NB4 (cell line): ENCODE measurements at regions not wholly inside any gene's neighbourhood (a gene's known extent, or its start where the extent isn't known, plus 50 kb on each side); places are given as distances from the start of the nearest gene placed in this dataset.
"Not testable (repeated sequence)": the region's sequence is repeated elsewhere in the genome, so short reads cannot be mapped to it uniquely, and the experiment has no call there.

Source experiments
- DNase-seq: peaks from one replicate; pipeline ENCODE4 v3.0.0; 2010; ENCODE audit warnings: low read depth
- H3K4me3 ChIP-seq: one replicate; pipeline ENCODE4 v1.5.1; 2011; ENCODE audit warnings: mild to moderate bottlenecking, low read depth, low read length, moderate library complexity
- MYC ChIP-seq: IDR thresholded peaks from 2 replicates; pipeline ENCODE4 v1.6.1; 2011; ENCODE audit warnings: low read depth, low read length
- POLR2A ChIP-seq: IDR thresholded peaks from 2 replicates; pipeline ENCODE4 v1.6.1; 2011; ENCODE audit warnings: mild to moderate bottlenecking; ENCODE audit not compliant: insufficient read length; ENCODE audit errors: extremely low read depth
- TF ChIP-seq, protein P1 (sequence below): IDR thresholded peaks from 2 replicates; pipeline ENCODE4 v1.6.1; 2011; ENCODE audit warnings: low read depth, low read length
- TF ChIP-seq, protein P2 (sequence below): IDR thresholded peaks from one replicate; pipeline ENCODE4 v1.5.1; 2012; ENCODE audit warnings: low read depth, low read length

DNA sequence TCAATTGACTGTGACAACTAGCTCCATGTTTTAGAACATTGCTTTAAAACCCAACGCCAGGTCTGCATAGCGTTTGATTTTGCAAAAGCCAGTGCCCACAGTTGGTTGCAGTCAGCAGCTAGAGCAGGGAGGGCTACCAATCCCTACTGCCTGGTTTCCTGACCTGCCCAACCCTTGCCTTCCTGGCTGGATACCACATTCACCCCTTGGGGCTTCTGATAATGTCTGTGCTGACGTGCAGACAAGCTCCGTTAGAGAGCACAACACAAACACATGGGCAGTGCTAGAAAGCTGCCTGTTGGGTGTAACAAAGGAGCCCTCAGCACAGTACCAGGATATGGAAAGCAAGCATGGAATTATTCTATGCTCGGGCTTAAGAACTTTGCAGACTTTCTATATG lies 71.4 kb upstream of the THSD7B start:
- H3K4me3 ChIP-seq: no peak overlapping the region
- no peak for DNase-seq
- TF ChIP-seq, protein P1, sequence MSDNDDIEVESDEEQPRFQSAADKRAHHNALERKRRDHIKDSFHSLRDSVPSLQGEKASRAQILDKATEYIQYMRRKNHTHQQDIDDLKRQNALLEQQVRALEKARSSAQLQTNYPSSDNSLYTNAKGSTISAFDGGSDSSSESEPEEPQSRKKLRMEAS: no peak
- TF ChIP-seq MYC (no peak), POLR2A (no peak)
- TF ChIP-seq, protein P2, sequence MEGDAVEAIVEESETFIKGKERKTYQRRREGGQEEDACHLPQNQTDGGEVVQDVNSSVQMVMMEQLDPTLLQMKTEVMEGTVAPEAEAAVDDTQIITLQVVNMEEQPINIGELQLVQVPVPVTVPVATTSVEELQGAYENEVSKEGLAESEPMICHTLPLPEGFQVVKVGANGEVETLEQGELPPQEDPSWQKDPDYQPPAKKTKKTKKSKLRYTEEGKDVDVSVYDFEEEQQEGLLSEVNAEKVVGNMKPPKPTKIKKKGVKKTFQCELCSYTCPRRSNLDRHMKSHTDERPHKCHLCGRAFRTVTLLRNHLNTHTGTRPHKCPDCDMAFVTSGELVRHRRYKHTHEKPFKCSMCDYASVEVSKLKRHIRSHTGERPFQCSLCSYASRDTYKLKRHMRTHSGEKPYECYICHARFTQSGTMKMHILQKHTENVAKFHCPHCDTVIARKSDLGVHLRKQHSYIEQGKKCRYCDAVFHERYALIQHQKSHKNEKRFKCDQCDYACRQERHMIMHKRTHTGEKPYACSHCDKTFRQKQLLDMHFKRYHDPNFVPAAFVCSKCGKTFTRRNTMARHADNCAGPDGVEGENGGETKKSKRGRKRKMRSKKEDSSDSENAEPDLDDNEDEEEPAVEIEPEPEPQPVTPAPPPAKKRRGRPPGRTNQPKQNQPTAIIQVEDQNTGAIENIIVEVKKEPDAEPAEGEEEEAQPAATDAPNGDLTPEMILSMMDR: no peak

DNA sequence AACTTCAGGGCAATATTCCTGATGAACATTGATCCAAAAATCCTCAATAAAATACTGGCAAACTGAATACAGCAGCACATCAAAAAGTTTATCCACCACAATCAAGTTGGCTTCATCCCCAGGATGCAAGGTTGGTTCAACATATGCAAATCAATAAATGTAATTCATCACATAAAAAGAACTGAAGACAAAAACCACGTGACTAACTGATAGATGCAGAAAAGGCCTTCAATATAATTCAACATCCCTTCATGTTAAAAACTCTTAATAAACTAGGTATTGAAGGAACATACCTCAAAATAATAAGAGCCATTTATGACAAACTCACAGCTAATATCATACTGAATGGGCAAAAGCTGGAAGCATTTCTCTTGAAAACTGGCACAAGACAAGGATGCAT lies 85.3 kb upstream of the THSD7B start:
- H3K4me3 ChIP-seq, DNase-seq: not testable (repeated sequence)

DNA sequence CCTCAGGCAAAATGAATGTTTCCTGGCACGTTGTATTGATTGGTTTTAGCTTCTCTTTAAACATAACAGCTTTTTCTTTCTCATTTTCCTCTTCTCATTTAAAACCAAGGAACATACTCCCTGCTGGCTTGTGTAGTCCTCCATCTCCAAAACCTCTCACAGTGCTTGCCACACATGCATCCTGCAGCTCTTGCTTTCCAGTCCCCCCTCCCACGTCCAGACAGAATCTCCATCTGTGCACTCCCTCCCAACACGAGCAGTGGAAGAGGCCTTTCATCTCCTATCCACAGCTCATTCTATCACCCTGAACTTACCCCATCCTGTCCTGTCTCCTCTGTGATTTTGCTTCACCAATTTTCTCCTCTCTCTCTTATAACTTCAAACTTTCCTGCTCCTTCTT lies 99.6 kb upstream of the THSD7B start:
- no peak for DNase-seq
- TF ChIP-seq POLR2A (no peak), MYC (no peak)
- TF ChIP-seq, protein P2: no peak
- TF ChIP-seq, protein P1: no peak
- no peak overlapping the region for H3K4me3 ChIP-seq

DNA sequence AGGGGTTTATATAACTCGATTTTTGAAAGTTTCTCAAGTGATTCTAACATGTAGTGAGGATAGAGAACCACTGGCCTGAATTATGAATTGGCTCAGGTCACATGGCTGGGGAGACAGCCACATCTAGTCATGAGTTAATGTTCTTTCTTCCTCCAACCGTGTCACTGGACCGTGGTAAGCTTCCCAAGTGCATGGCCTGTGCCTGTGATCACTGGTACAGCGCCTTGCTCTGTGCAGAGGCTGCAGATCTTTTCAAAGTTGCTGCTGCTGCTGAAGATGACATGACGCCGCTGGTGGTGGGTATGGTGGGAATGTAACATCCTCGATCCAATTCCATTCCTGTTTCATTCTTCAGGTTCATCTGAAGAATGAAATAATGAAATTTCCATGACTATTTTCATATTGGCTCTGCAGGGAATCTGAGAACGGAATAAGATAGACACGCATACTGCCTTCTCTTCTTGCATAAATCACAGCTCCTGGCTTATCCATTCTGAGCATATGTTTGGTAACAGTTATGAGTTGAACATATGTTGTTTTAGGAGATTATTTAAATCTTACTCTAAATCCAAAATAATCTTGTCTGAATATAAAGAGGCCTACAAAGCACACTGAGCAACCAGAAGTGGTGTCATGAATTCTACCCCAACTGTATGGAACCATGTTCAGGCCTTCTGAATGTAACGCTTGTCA lies 100.5 kb upstream of the THSD7B start:
- TF ChIP-seq MYC: no peak
- TF ChIP-seq, protein P1: no peak
- TF ChIP-seq, protein P2: no peak
- TF ChIP-seq POLR2A: no peak
- no peak for DNase-seq
- no peak overlapping the region for H3K4me3 ChIP-seq

DNA sequence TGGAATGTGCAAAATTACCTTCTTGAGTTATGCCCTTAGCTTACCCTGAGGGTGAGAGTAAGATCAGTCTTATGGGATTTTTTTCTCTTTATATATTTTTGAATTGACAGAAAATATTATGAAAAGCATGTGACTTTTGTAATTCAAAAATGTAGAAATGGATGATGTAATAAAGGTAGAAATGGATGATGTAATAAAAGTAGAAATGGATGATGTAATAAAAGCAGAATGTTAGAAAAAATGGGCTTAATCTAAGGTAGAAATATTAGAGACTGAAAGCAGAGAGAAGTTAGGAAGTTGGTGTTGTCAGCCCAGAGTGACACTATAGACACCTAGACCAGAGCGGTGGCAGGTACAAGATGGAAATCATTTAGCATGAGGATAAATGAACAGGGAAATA lies 107.1 kb upstream of the THSD7B start:
- TF ChIP-seq, protein P2: no peak
- TF ChIP-seq POLR2A (no peak), MYC (no peak)
- TF ChIP-seq, protein P1: no peak
- H3K4me3 ChIP-seq: no peak overlapping the region
- no peak for DNase-seq

DNA sequence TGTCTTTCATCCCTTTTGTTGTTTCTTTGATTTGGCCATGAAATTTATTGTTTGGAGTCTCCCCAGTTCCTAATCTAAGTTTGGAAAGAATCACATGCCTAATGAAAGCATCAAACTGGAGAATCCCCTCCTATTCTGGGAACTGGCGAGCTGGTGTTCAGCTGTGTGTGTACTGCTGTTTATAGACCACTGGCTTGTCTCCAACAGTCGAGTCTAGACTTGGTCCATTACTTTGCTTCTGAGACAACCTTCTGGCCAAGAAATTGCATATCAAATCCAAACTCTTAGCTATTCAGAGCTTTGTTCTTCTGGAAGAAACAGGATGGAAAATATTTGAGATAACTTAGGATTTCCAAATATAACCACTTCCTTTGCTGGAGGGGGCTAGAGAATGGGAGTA lies 111.5 kb upstream of the THSD7B start:
- DNase-seq: no peak
- TF ChIP-seq, protein P2: no peak
- TF ChIP-seq, protein P1: no peak
- TF ChIP-seq POLR2A (no peak), MYC (no peak)
- H3K4me3 ChIP-seq: no peak overlapping the region
